ENCODE measurements at regions not wholly inside any gene's neighbourhood (a gene's known extent, or its start where the extent isn't known, plus 50 kb on each side); places are given as distances from the start of the nearest gene placed in this dataset.
A peak's percentile ranks its signal among the peaks of the same experiment; 100 is the strongest.

DNA sequence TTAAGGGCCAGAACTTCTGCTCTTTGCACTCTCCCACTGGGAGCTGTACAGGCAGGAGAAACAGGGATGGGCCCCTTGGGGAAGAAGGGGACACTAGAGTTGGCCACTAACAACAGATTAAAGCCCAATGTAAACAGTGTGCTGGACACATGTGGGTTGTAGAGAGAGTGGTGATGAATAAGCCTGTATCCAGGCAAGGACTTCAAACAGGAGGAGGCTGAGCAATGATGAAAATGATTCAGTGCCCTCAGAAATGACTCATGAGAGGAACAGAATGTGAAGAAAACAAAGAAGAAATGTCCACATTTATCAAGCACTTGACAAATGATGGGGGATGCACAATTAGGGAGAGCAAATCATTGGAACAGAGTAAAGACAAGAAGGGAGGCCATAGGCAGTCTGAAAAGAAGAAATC is 242.3 kb downstream of the TBX18 start:
- CTCF ChIA-PET: no interaction called here

DNA sequence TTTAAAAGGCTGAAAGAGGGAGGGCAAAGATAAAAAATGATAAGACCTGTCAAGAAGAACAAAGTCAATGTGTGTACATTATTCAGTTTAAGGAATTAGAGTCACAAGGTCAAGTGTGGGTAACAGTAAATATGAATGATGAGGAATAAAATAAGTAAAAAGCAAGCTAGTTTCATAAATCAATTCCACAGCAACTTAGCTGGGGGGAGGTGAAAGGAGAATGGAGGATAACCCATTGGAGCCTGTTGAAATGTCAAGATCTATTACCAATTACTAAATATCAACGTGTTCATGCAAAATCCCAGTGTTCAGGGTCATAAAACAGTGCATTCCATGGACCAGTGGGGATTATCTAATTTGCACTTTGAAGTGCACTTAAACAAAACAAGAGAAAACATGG is 242.9 kb downstream of the TBX18 start:
- POLR2A ChIA-PET: no interaction called here
- TF ChIP-seq CTCF (IDR thresholded peaks at IDR 0.05; ENCODE audit: insufficient read depth, low read depth, low read length): no peak

More for the DNA sequence above, 242.3 kb downstream of the TBX18 start:
- TF ChIP-seq CTCF (IDR thresholded peaks at IDR 0.05; ENCODE audit: insufficient read depth, low read depth, low read length): no peak
- Histone ChIP-seq H3K27me3 (ENCODE audit: control insufficient read depth, insufficient read depth, low read length) (no peaks in the 10 kb centered on the region), H3K4me3 (ENCODE audit: low read depth, low read length) (no peak overlapping the region), H3K36me3 (ENCODE audit: control insufficient read depth, insufficient read depth, low read length) (no peaks in the 10 kb centered on the region)
- POLR2A ChIA-PET: no interaction called here
- DNase-seq (ENCODE audit: low read depth): peak; percentile 35

GRCh38 chr6:84517741-84518530 is 246.5 kb downstream of the TBX18 start:
- no peak overlapping the region for H3K4me3 ChIP-seq (ENCODE audit: low read depth, low read length)
- DNase-seq (ENCODE audit: low read depth): no peak
- no peaks in the 10 kb centered on the region for H3K36me3 ChIP-seq (ENCODE audit: control insufficient read depth, insufficient read depth, low read length)
- POLR2A ChIA-PET: no interaction called here
- CTCF ChIA-PET: interaction anchor here (0.6 to 1.2 kb wide), 2 partner anchors 9 to 218 kb away, joined by 3 to 4 read pairs; no protein-coding TSS in a partner anchor
- no peak for TF ChIP-seq CTCF (IDR thresholded peaks at IDR 0.05; ENCODE audit: insufficient read depth, low read depth, low read length)
- H3K27me3 ChIP-seq (ENCODE audit: control insufficient read depth, insufficient read depth, low read length): no peaks in the 10 kb centered on the region

More for the DNA sequence above, 242.9 kb downstream of the TBX18 start:
- CTCF ChIA-PET: no interaction called here
- no peaks in the 10 kb centered on the region for H3K27me3 ChIP-seq (ENCODE audit: control insufficient read depth, insufficient read depth, low read length)
- DNase-seq (ENCODE audit: low read depth): no peak
- H3K36me3 ChIP-seq (ENCODE audit: control insufficient read depth, insufficient read depth, low read length): no peaks in the 10 kb centered on the region
- no peak overlapping the region for H3K4me3 ChIP-seq (ENCODE audit: low read depth, low read length)

DNA sequence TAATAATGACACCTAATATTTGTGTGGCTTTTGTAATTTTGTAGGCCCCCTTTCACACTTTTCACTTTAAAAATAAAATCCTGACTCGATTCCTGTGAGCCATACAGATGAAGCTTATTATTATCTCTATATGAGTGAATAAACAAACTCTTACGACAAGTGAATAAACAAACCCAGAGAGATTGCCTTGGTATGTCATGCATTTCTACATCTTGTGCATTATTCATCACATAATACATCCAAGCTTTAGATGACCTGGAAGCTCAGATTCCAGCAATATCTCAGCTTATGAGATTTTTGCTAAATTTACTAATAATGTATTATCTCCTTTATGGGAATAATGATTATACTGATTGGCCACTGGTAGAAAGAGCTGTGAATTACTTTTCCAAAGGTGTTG is 248.2 kb downstream of the TBX18 start:
- Histone ChIP-seq H3K4me3 (ENCODE audit: low read depth, low read length) (no peak overlapping the region), H3K36me3 (ENCODE audit: control insufficient read depth, insufficient read depth, low read length) (no peaks in the 10 kb centered on the region), H3K27me3 (ENCODE audit: control insufficient read depth, insufficient read depth, low read length) (no peaks in the 10 kb centered on the region)
- no peak for TF ChIP-seq CTCF (IDR thresholded peaks at IDR 0.05; ENCODE audit: insufficient read depth, low read depth, low read length)
- DNase-seq (ENCODE audit: low read depth): no peak
- ChIA-PET POLR2A (no interaction called here), CTCF (interaction anchor here (2.3 kb wide), 1 partner anchor 18 kb away, joined by 5 read pairs; no protein-coding TSS in a partner anchor)

DNA sequence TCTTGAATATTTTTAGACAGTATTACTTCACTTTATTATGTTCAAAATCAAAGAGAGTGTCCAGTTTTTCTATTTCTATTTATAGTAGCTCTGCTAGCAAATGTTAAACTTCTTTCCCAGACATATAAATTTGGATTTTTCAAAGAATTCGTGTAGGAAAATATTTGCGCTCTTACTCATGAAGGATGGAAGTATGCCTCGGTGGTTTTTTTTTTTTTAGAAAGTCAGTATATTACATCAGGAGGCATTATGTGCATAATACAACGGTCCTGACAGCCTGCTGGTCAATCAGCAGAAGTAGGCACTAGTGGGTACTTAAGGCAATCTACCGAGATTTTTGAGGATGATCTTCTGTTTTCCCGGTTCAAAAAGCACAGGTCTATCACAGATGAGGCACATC is 249.3 kb downstream of the TBX18 start:
- H3K36me3 ChIP-seq (ENCODE audit: control insufficient read depth, insufficient read depth, low read length): no peaks in the 10 kb centered on the region
- H3K27me3 ChIP-seq (ENCODE audit: control insufficient read depth, insufficient read depth, low read length): no peaks in the 10 kb centered on the region
- ChIA-PET CTCF (interaction anchor here (1.1 to 2.3 kb wide), 2 partner anchors 14 to 19 kb away, joined by 4 to 5 read pairs; no protein-coding TSS in a partner anchor), POLR2A (interaction anchor here (0.6 kb wide), 1 partner anchor 1079 kb away, joined by 3 read pairs; no protein-coding TSS in a partner anchor)
- no peak for DNase-seq (ENCODE audit: low read depth)
- no peak overlapping the region for H3K4me3 ChIP-seq (ENCODE audit: low read depth, low read length)
- TF ChIP-seq CTCF (IDR thresholded peaks at IDR 0.05; ENCODE audit: insufficient read depth, low read depth, low read length): no peak

All from BJ (cell line).